GM19351 (cell line): ENCODE measurements at regions not wholly inside any gene's neighbourhood (a gene's known extent, or its start where the extent isn't known, plus 50 kb on each side); places are given as distances from the start of the nearest gene placed in this dataset.
"Not testable (repeated sequence)": the region's sequence is repeated elsewhere in the genome, so short reads cannot be mapped to it uniquely, and the experiment has no call there.

Experiments
- ATAC-seq: cut with Tn5 transposase; IDR thresholded peaks from one replicate; pipeline ENCODE4 v1.9.1; 2021; ENCODE audit warnings: mild to moderate bottlenecking, moderate library complexity; ENCODE audit not compliant: unreplicated experiment

GRCh38 chr1:214715126-214715525 lies 112.1 kb downstream of the CENPF start:
- ATAC-seq, result no peak

- no peak for ATAC-seq
These were observed 114.4 kb downstream of the CENPF start for GRCh38 chr1:214717351-214717750.

GRCh38 chr1:214718724-214719123 lies 115.7 kb downstream of the CENPF start:
- ATAC-seq, result no peak

GRCh38 chr1:214719207-214719606 lies 116.2 kb downstream of the CENPF start:
- ATAC-seq, result no peak

- ATAC-seq, result no peak
These were observed 117.6 kb downstream of the CENPF start for GRCh38 chr1:214720561-214720960.

GRCh38 chr1:214727274-214727673 lies 124.3 kb downstream of the CENPF start:
- no peak for ATAC-seq

- no peak for ATAC-seq
These were observed 136.7 kb downstream of the CENPF start for GRCh38 chr1:214739621-214740238.

- no peak for ATAC-seq
These were observed 137.5 kb downstream of the CENPF start for GRCh38 chr1:214740471-214740870.

- ATAC-seq, result no peak
These were observed 144.1 kb downstream of the CENPF start for GRCh38 chr1:214747050-214747635.

GRCh38 chr1:214753236-214753852 lies 150.3 kb downstream of the CENPF start:
- no peak for ATAC-seq

GRCh38 chr1:214761030-214761429 lies 158.0 kb downstream of the CENPF start:
- no peak for ATAC-seq

- ATAC-seq, result no peak
These were observed 159.9 kb downstream of the CENPF start for GRCh38 chr1:214762902-214763301.

GRCh38 chr1:214764502-214764901 lies 161.5 kb downstream of the CENPF start:
- ATAC-seq, result no peak

GRCh38 chr1:214767221-214767620 lies 164.2 kb downstream of the CENPF start:
- no peak for ATAC-seq

- ATAC-seq, result not testable (repeated sequence)
These were observed 166.7 kb downstream of the CENPF start for GRCh38 chr1:214769666-214770065.

GRCh38 chr1:214777364-214777763 lies 174.4 kb downstream of the CENPF start:
- ATAC-seq, result no peak

GRCh38 chr1:214791961-214792360 lies 189.0 kb downstream of the CENPF start:
- no peak for ATAC-seq

- ATAC-seq, result no peak
These were observed 189.7 kb downstream of the CENPF start for GRCh38 chr1:214792527-214793186.

GRCh38 chr1:214793708-214794107 lies 190.7 kb downstream of the CENPF start:
- no peak for ATAC-seq

GRCh38 chr1:214801191-214801590 lies 198.2 kb downstream of the CENPF start:
- ATAC-seq, result no peak

GRCh38 chr1:214808845-214809460 lies 206.0 kb downstream of the CENPF start:
- peak; percentile 53 for ATAC-seq
